T-helper 1 cell treated with Interleukin-12 subunit alpha and Interleukin-12 subunit beta and Interleukin-4 antibody, amounts not matched to agents 30 ng/mL and 1 ng/mL, for 36 hours (primary cell): ENCODE measurements at regions not wholly inside any gene's neighbourhood (a gene's known extent, or its start where the extent isn't known, plus 50 kb on each side); places are given as distances from the start of the nearest gene placed in this dataset.
"Not testable (repeated sequence)": the region's sequence is repeated elsewhere in the genome, so short reads cannot be mapped to it uniquely, and the experiment has no call there.

Experiments used
- intact Hi-C: fragments of 100-400 bp; cut with micrococcal nuclease; formaldehyde crosslinking; loops from one replicate; pipeline ENCODE4 v1.15.1; 2024

GRCh38 chr1:147348592-147348991 is 106.1 kb downstream of the CHD1L start:
- intact Hi-C loops: not testable (repeated sequence)

- intact Hi-C loops: no loop called here
Measured at GRCh38 chr1:147349533-147349932, 107.0 kb downstream of the CHD1L start.

GRCh38 chr1:147351140-147351835 is 108.8 kb downstream of the CHD1L start:
- intact Hi-C loops: no loop called here

GRCh38 chr1:147377263-147378246 is 135.1 kb downstream of the CHD1L start:
- intact Hi-C loops: no loop called here

- intact Hi-C loops: no loop called here
Measured at GRCh38 chr1:147379889-147380288, 137.4 kb downstream of the CHD1L start.

- intact Hi-C loops: no loop called here
Measured at GRCh38 chr1:147384804-147385203, 142.3 kb downstream of the CHD1L start.

GRCh38 chr1:147388969-147389368 is 146.5 kb downstream of the CHD1L start:
- intact Hi-C loops: no loop called here

- intact Hi-C loops: loop anchor here (1.0 kb wide), 2 partner anchors 116 to 147 kb away; partner anchors contain the start of gene CHD1L
Measured at GRCh38 chr1:147389532-147390184, 147.2 kb downstream of the CHD1L start.

- intact Hi-C loops: loop anchor here (1.0 kb wide), 2 partner anchors 117 to 148 kb away; partner anchors contain the start of gene CHD1L
Measured at GRCh38 chr1:147390185-147390542, 147.7 kb downstream of the CHD1L start.

GRCh38 chr1:147391114-147391513 is 148.6 kb downstream of the CHD1L start:
- intact Hi-C loops: no loop called here

GRCh38 chr1:147402326-147403045 is 138.8 kb upstream of the BCL9 start:
- intact Hi-C loops: not testable (repeated sequence)

GRCh38 chr1:147404344-147404743 is 137.0 kb upstream of the BCL9 start:
- intact Hi-C loops: not testable (repeated sequence)

- intact Hi-C loops: no loop called here
Measured at GRCh38 chr1:147409886-147410285, 131.4 kb upstream of the BCL9 start.

GRCh38 chr1:147413110-147413605 is 128.1 kb upstream of the BCL9 start:
- intact Hi-C loops: no loop called here

- intact Hi-C loops: no loop called here
Measured at GRCh38 chr1:147414505-147415163, 126.7 kb upstream of the BCL9 start.

- intact Hi-C loops: no loop called here
Measured at GRCh38 chr1:147417024-147417423, 124.3 kb upstream of the BCL9 start.

GRCh38 chr1:147423100-147423827 is 118.0 kb upstream of the BCL9 start:
- intact Hi-C loops: not testable (repeated sequence)

- intact Hi-C loops: no loop called here
Measured at GRCh38 chr1:147434921-147435320, 106.4 kb upstream of the BCL9 start.

GRCh38 chr1:147444381-147444780 is 96.9 kb upstream of the BCL9 start:
- intact Hi-C loops: no loop called here

GRCh38 chr1:147451628-147452027 is 89.7 kb upstream of the BCL9 start:
- intact Hi-C loops: no loop called here
